Heart left ventricle (tissue), 16 donors: ENCODE measurements at regions not wholly inside any gene's neighbourhood (a gene's known extent, or its start where the extent isn't known, plus 50 kb on each side); places are given as distances from the start of the nearest gene placed in this dataset.

Experiments
- ATAC-seq, 4 donors: fragments of 200-7000 bp; cut with Tn5 transposase; one replicate each; pipeline ENCODE4 v1.9.1; 2020 to 2022; ENCODE audit warnings: moderate library complexity in 4 of 4, mild to moderate bottlenecking in 3 of 4, moderate number of reproducible peaks in 1 of 4
- DNase-seq, 5 donors: peaks; one replicate each; pipeline ENCODE4 v3.0.0-alpha.2; 2020
- H3K27ac ChIP-seq, 12 donors: fragments of 200-600 bp; sonication (generic) in 4 of 12; one replicate each; pipeline versions ENCODE4 v1.5.0 to v1.8.0; 2016 to 2022; ENCODE audit warnings: mild to moderate bottlenecking in 2 of 12
- H3K27me3 ChIP-seq, 9 donors: fragments of 200-600 bp; sonication (generic) in 2 of 9; one replicate each; pipeline versions ENCODE4 v1.5.1 to v1.8.0; 2016 to 2022; ENCODE audit warnings: mild to moderate bottlenecking in 3 of 9
- H3K36me3 ChIP-seq, 9 donors: fragments of 200-600 bp; sonication (generic) in 2 of 9; one replicate each; pipeline versions ENCODE4 v1.5.0 to v1.8.0; 2018 to 2022; ENCODE audit warnings: mild to moderate bottlenecking in 2 of 9
- H3K4me1 ChIP-seq, 12 donors: fragments of 200-600 bp; sonication (generic) in 4 of 12; one replicate each; pipeline versions ENCODE4 v1.5.0 to v1.8.0; 2016 to 2022; ENCODE audit warnings: mild to moderate bottlenecking in 3 of 12
- H3K4me3 ChIP-seq, 12 donors: fragments of 200-600 bp; sonication (generic) in 4 of 12; one replicate each; pipeline versions ENCODE4 v1.5.0 to v1.8.0; 2017 to 2022; ENCODE audit warnings: mild to moderate bottlenecking in 9 of 12, moderate library complexity in 4 of 12
- H3K9me3 ChIP-seq, 12 donors: fragments of 200-600 bp; sonication (generic) in 4 of 12; one replicate each; pipeline versions ENCODE4 v1.5.0 to v1.8.0; 2016 to 2022; ENCODE audit warnings: mild to moderate bottlenecking in 1 of 12
- CTCF ChIP-seq, 12 donors: fragments of 200-600 bp; sonication (generic) in 4 of 12; IDR thresholded peaks; one replicate each; pipeline versions ENCODE4 v1.5.0 to v1.8.0; 2018 to 2022; ENCODE audit warnings: antibody characterized with exemption in 12 of 12, mild to moderate bottlenecking in 5 of 12
- POLR2A ChIP-seq, 2 donors: fragments of 450-650 bp; IDR thresholded peaks; one replicate each; pipeline ENCODE4 v1.6.1; 2017; ENCODE audit warnings: antibody characterized with exemption in 2 of 2, mild to moderate bottlenecking in 2 of 2, moderate library complexity in 2 of 2
- WGBS, 4 donors: extraction: QIAGEN DNeasy Blood & Tissue Kit in 2 of 4; methylation state at CpG; one replicate each; pipeline versions ENCODE4 v1.1.5 to v1.1.7; 2013 to 2018; 5-methylcytosine and 5-hydroxymethylcytosine counted together
- intact Hi-C, 10 donors: fragments of 100-400 bp; cut with DNase I; formaldehyde crosslinking; loops; one replicate each; pipeline versions ENCODE4 v1.11.1 to v1.14.2; 2022
- donor health status: ischemic (EF 13 %, LVEDD 7.1; RV severe dilation, severe dysfunction).
- donor health status: healthy with polysubstance abuse.
- donor health status: DM: no; HTN: yes; CAD: no.
- donor health status: DM: no; HTN: no; CAD: no.
- donor health status: ischemic (EF 25% LVEDD 6.9; RV normal size, moderate dysfunction).
- donor health status: ischemic (EF 25% LVEDD 5.7; RV mildly dilated, moderate dysfunction).
- donor health status: healthy.
- donor health status: DM: yes; HTN: yes; CAD: no.
- donor health status: ischemic (EF 35%, LVEDD 5.7; RV mildly dilated, moderate dysfunction).
- donor health status: nonischemic (EF 11% LVEDD 7.7; RV severe dilation, severe dysfunction).
- donor health status: DM: yes; HTN: yes; CAD: no.
- donor health status: PGD.
- donor health status: ischemic (EF 29% LVEDD 5.4; RV normal size, mild dysfunction).
- donor health status: nonischemic (EF 23%, LVEDD 6.1; RV moderate dilation, normal function).

GRCh38 chr6:66344796-66345195 is 637.8 kb upstream of the EYS start:
- Histone ChIP-seq H3K27me3 (no peaks in the 10 kb centered on the region), H3K4me1 (no peaks in the 10 kb centered on the region), H3K36me3 (no peaks in the 10 kb centered on the region), H3K27ac (no peak overlapping the region), H3K4me3 (no peak overlapping the region), H3K9me3 (no peaks in the 10 kb centered on the region)
- no peak for ATAC-seq
- TF ChIP-seq POLR2A (IDR thresholded peaks at IDR 0.05), result no peak
- no peak for TF ChIP-seq CTCF (IDR thresholded peaks at IDR 0.05)
- DNase-seq, result no peak
- 30 to 53% (median 48%) methylated on average over 2 of the region's 2 CpGs for WGBS, 4 donors
- intact Hi-C loops, result no loop called here

- intact Hi-C loops, result loop anchor here in 1 of 10 donors (1.0 kb wide), 1 partner anchor 44 kb away; no protein-coding TSS in a partner anchor
- no peak for ATAC-seq
- WGBS, 4 donors, result 83 to 93% (median 87%) methylated on average over 1 of the region's 1 CpG
These were observed 633.7 kb upstream of the EYS start for GRCh38 chr6:66340736-66341135.

GRCh38 chr6:66336176-66336575 is 629.1 kb upstream of the EYS start:
- Histone ChIP-seq H3K4me3 (no peak overlapping the region), H3K4me1 (no peaks in the 10 kb centered on the region), H3K27me3 (no peaks in the 10 kb centered on the region), H3K27ac (no peak overlapping the region), H3K36me3 (no peaks in the 10 kb centered on the region), H3K9me3 (no peaks in the 10 kb centered on the region)
- WGBS, 4 donors, result 58 to 81% (median 75%) methylated on average over 1 of the region's 1 CpG
- ATAC-seq (no peak), DNase-seq (no peak)
- intact Hi-C loops, result no loop called here
- TF ChIP-seq CTCF (IDR thresholded peaks at IDR 0.05) (no peak), POLR2A (IDR thresholded peaks at IDR 0.05) (no peak)

More at GRCh38 chr6:66340736-66341135, 633.7 kb upstream of the EYS start:
- Histone ChIP-seq H3K9me3 (no peaks in the 10 kb centered on the region), H3K36me3 (no peaks in the 10 kb centered on the region), H3K27me3 (no peaks in the 10 kb centered on the region), H3K4me3 (no peak overlapping the region), H3K27ac (no peak overlapping the region), H3K4me1 (no peaks in the 10 kb centered on the region)
- no peak for TF ChIP-seq POLR2A (IDR thresholded peaks at IDR 0.05)
- no peak for TF ChIP-seq CTCF (IDR thresholded peaks at IDR 0.05)
- DNase-seq, result no peak

GRCh38 chr6:66328200-66328599 is 621.2 kb upstream of the EYS start:
- ATAC-seq (no peak), DNase-seq (no peak)
- H3K4me3 ChIP-seq, result no peak overlapping the region
- no peaks in the 10 kb centered on the region for H3K4me1 ChIP-seq
- no peak overlapping the region for H3K27ac ChIP-seq
- WGBS, 4 donors, result 74 to 88% (median 81%) methylated on average over 3 of the region's 3 CpGs
- peaks cover 0 to 4% (median 0%) of the 10 kb centered on the region in 12 donors for H3K9me3 ChIP-seq
- no peaks in the 10 kb centered on the region for H3K27me3 ChIP-seq
- intact Hi-C loops, result no loop called here
- TF ChIP-seq CTCF (IDR thresholded peaks at IDR 0.05) (no peak), POLR2A (IDR thresholded peaks at IDR 0.05) (no peak)
- H3K36me3 ChIP-seq, result no peaks in the 10 kb centered on the region
